Tibial nerve (tissue), 4 donors: ENCODE measurements at regions not wholly inside any gene's neighbourhood (a gene's known extent, or its start where the extent isn't known, plus 50 kb on each side); places are given as distances from the start of the nearest gene placed in this dataset.

Experiments used
- DNase-seq, 2 donors: peaks; one replicate each; pipeline ENCODE4 v3.0.0-alpha.2; 2019; ENCODE audit warnings: low spot score in 2 of 2
- H3K27ac ChIP-seq, 4 donors: fragments of 200-600 bp; sonication (generic) in 3 of 4; one replicate each; pipeline ENCODE4 v1.5.1; 2017 to 2019; ENCODE audit warnings: mild to moderate bottlenecking in 1 of 4
- H3K27me3 ChIP-seq, 2 donors: fragments of 200-600 bp; sonication (generic) in 1 of 2; one replicate each; pipeline versions ENCODE4 v1.5.1 to v1.6.0; 2017 to 2019
- H3K36me3 ChIP-seq, 3 donors: fragments of 200-600 bp; sonication (generic); one replicate each; pipeline ENCODE4 v1.5.1; 2018 to 2019
- H3K4me1 ChIP-seq, 4 donors: fragments of 200-600 bp; sonication (generic) in 3 of 4; one replicate each; pipeline ENCODE4 v1.5.1; 2017 to 2019
- H3K4me3 ChIP-seq, 4 donors: fragments of 200-600 bp; sonication (generic) in 3 of 4; one replicate each; pipeline ENCODE4 v1.5.1; 2017 to 2019; ENCODE audit warnings: mild to moderate bottlenecking in 1 of 4, moderate library complexity in 1 of 4
- H3K9me3 ChIP-seq, 4 donors: fragments of 200-600 bp; sonication (generic) in 3 of 4; one replicate each; pipeline ENCODE4 v1.5.1; 2017 to 2019
- EP300 ChIP-seq, 2 donors: sonication (generic); formaldehyde crosslinking; IDR thresholded peaks; one replicate each; pipeline ENCODE4 v1.6.1; 2017; ENCODE audit warnings: antibody characterized with exemption in 2 of 2, mild to moderate bottlenecking in 1 of 2
- POLR2A ChIP-seq, 2 donors: fragments of 450-650 bp; IDR thresholded peaks; one replicate each; pipeline ENCODE4 v1.6.1; 2017; ENCODE audit warnings: antibody characterized with exemption in 2 of 2, mild to moderate bottlenecking in 2 of 2, moderate library complexity in 2 of 2
- WGBS, 2 donors: methylation state at CpG; one replicate each; pipeline ENCODE4 v1.1.5; 2018; 5-methylcytosine and 5-hydroxymethylcytosine counted together
- TF ChIP-seq, protein P1 (sequence below), 5 experiments: fragments of 200-600 bp in 3 of 5; fragments of 450-650 bp in 2 of 5; sonication (generic) in 3 of 5; IDR thresholded peaks; one replicate each; pipeline ENCODE4 v1.5.1; 2016 to 2019; ENCODE audit warnings: antibody characterized with exemption in 5 of 5, mild to moderate bottlenecking in 3 of 5, moderate library complexity in 2 of 5

GRCh38 chr6:28656715-28657114 is 131.0 kb downstream of the GPX5 start:
- H3K36me3 ChIP-seq, result no peaks in the 10 kb centered on the region
- peaks cover 0 to 34% (median 4%) of the 10 kb centered on the region in 4 donors for H3K4me1 ChIP-seq
- WGBS, 2 donors, result 23 to 25% methylated on average over 3 of the region's 3 CpGs
- no peak for TF ChIP-seq POLR2A (IDR thresholded peaks at IDR 0.05)
- TF ChIP-seq, protein P1, sequence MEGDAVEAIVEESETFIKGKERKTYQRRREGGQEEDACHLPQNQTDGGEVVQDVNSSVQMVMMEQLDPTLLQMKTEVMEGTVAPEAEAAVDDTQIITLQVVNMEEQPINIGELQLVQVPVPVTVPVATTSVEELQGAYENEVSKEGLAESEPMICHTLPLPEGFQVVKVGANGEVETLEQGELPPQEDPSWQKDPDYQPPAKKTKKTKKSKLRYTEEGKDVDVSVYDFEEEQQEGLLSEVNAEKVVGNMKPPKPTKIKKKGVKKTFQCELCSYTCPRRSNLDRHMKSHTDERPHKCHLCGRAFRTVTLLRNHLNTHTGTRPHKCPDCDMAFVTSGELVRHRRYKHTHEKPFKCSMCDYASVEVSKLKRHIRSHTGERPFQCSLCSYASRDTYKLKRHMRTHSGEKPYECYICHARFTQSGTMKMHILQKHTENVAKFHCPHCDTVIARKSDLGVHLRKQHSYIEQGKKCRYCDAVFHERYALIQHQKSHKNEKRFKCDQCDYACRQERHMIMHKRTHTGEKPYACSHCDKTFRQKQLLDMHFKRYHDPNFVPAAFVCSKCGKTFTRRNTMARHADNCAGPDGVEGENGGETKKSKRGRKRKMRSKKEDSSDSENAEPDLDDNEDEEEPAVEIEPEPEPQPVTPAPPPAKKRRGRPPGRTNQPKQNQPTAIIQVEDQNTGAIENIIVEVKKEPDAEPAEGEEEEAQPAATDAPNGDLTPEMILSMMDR (IDR thresholded peaks at IDR 0.05), result no peak
- no peak for DNase-seq
- H3K27ac ChIP-seq, result no peak overlapping the region
- no peaks in the 10 kb centered on the region for H3K9me3 ChIP-seq
- H3K4me3 ChIP-seq, result peak overlapping the region in 1 of 4 donors; percentile 53
- peaks cover 0 to 13% of the 10 kb centered on the region in 2 donors for H3K27me3 ChIP-seq

- DNase-seq, result no peak
- no peaks in the 10 kb centered on the region for H3K9me3 ChIP-seq
- TF ChIP-seq POLR2A (IDR thresholded peaks at IDR 0.05) (no peak), EP300 (IDR thresholded peaks at IDR 0.05) (no peak)
- TF ChIP-seq, protein P1 (IDR thresholded peaks at IDR 0.05), result no peak
- no peak overlapping the region for H3K27ac ChIP-seq
- peaks cover 0 to 34% (median 4%) of the 10 kb centered on the region in 4 donors for H3K4me1 ChIP-seq
- peak overlapping the region; percentile 7 to 53 (median 35) for H3K4me3 ChIP-seq
- no peaks in the 10 kb centered on the region for H3K36me3 ChIP-seq
- H3K27me3 ChIP-seq, result peaks cover 0 to 11% of the 10 kb centered on the region in 2 donors
- 3 to 4% methylated on average over 10 of the region's 10 CpGs for WGBS, 2 donors
These were observed 131.7 kb downstream of the GPX5 start for GRCh38 chr6:28657381-28657768.

- TF ChIP-seq, protein P1 (IDR thresholded peaks at IDR 0.05), result peak in 1 of 5 experiments; percentile 4
- TF ChIP-seq EP300 (IDR thresholded peaks at IDR 0.05) (no peak), POLR2A (IDR thresholded peaks at IDR 0.05) (no peak)
- WGBS, 2 donors, result 3% methylated on average over 27 of the region's 27 CpGs
- Histone ChIP-seq H3K9me3 (no peaks in the 10 kb centered on the region), H3K4me3 (peak overlapping the region; percentile 7 to 53 (median 35)), H3K36me3 (no peaks in the 10 kb centered on the region), H3K27me3 (peaks cover 0 to 11% of the 10 kb centered on the region in 2 donors), H3K4me1 (peaks cover 0 to 34% (median 4%) of the 10 kb centered on the region in 4 donors), H3K27ac (peak overlapping the region in 1 of 4 donors; percentile 30)
- DNase-seq, result peak in 1 of 2 donors; percentile 33
These were observed 132.2 kb downstream of the GPX5 start for GRCh38 chr6:28657769-28658465.

GRCh38 chr6:28658475-28659249 is 133.0 kb downstream of the GPX5 start:
- WGBS, 2 donors, result 1% methylated on average over 16 of the region's 16 CpGs
- peaks cover 0 to 34% (median 4%) of the 10 kb centered on the region in 4 donors for H3K4me1 ChIP-seq
- no peak for DNase-seq
- peak overlapping the region; percentile 7 to 53 (median 28) for H3K4me3 ChIP-seq
- TF ChIP-seq POLR2A (IDR thresholded peaks at IDR 0.05), result no peak
- TF ChIP-seq EP300 (IDR thresholded peaks at IDR 0.05), result no peak
- TF ChIP-seq, protein P1 (IDR thresholded peaks at IDR 0.05), result no peak
- H3K27me3 ChIP-seq, result peaks cover 0 to 11% of the 10 kb centered on the region in 2 donors
- no peaks in the 10 kb centered on the region for H3K36me3 ChIP-seq
- H3K9me3 ChIP-seq, result no peaks in the 10 kb centered on the region
- H3K27ac ChIP-seq, result peak overlapping the region in 1 of 4 donors; percentile 30

GRCh38 chr6:28659250-28659566 is 133.5 kb downstream of the GPX5 start:
- H3K36me3 ChIP-seq, result no peaks in the 10 kb centered on the region
- TF ChIP-seq, protein P1 (IDR thresholded peaks at IDR 0.05), result no peak
- TF ChIP-seq EP300 (IDR thresholded peaks at IDR 0.05) (no peak), POLR2A (IDR thresholded peaks at IDR 0.05) (no peak)
- peaks cover 0 to 6% of the 10 kb centered on the region in 2 donors for H3K27me3 ChIP-seq

More at GRCh38 chr6:28659250-28659566, 133.5 kb downstream of the GPX5 start:
- no peak for DNase-seq
- Histone ChIP-seq H3K9me3 (no peaks in the 10 kb centered on the region), H3K27ac (no peak overlapping the region), H3K4me3 (peak overlapping the region in 2 of 4 donors; percentile 39 to 53), H3K4me1 (peaks cover 0 to 34% (median 4%) of the 10 kb centered on the region in 4 donors)
- WGBS, 2 donors, result 22 to 23% methylated on average over 2 of the region's 2 CpGs
